Stimulated activated CD4-positive, alpha-beta T cell treated with anti-CD3 and anti-CD28 coated beads, Interleukin-4, amount 100 ng/mL, for 24 hours (primary cell): ENCODE measurements at regions not wholly inside any gene's neighbourhood (a gene's known extent, or its start where the extent isn't known, plus 50 kb on each side); places are given as distances from the start of the nearest gene placed in this dataset.
"Not testable (repeated sequence)": the region's sequence is repeated elsewhere in the genome, so short reads cannot be mapped to it uniquely, and the experiment has no call there.

Experiments
- DNase-seq: peaks from one replicate; pipeline ENCODE4 v3.0.0-alpha.2; 2020

DNA sequence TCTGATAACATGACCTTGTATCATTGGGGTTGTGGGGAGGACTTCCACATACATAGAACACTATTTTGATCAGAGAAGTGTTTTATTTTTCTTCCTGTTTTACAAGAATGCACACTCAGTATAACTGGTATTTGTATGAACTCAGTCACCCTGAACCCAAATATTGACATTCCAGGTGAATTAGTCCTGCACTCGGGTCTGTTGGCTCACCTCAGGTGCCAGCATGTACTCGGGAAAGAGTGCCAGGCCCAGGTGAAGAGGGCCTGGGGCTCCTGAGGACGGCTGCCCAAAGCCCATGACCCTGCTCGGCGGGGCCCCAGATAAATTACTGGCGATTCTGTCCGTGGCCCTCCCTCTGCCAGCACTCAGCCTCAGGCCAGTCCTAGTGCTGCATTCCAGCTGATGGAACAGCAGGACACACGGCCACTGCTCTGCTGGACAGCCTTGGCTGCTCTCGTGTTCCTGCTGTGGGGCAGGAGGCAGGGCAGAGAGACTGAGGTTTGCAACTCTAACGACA, 75.4 kb upstream of the TMPRSS2 start:
- DNase-seq = no peak

DNA sequence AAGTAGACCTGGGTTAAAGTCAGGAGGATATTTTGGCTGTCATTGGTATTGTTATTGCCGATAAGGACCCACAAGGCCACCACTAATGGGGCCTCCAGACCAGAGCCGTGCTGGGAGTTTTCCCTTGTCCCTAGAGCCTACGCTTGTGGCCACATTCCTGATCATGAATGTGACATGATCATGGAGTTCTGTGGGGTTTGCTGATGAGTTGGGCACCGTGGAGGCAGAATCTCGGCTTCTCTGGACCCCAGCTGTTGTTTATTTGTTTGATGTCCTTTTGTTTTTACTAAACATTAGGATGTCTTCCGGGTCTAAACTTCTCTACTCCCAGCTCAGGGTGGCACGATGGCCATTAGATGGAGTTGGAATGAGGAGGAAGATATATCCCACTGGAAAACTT, 74.9 kb upstream of the TMPRSS2 start:
- DNase-seq = no peak

- DNase-seq = no peak
Observed at GRCh38 chr21:41582298-41582840, 74.4 kb upstream of the TMPRSS2 start.

GRCh38 chr21:41581592-41582228, 73.8 kb upstream of the TMPRSS2 start:
- no peak for DNase-seq

DNA sequence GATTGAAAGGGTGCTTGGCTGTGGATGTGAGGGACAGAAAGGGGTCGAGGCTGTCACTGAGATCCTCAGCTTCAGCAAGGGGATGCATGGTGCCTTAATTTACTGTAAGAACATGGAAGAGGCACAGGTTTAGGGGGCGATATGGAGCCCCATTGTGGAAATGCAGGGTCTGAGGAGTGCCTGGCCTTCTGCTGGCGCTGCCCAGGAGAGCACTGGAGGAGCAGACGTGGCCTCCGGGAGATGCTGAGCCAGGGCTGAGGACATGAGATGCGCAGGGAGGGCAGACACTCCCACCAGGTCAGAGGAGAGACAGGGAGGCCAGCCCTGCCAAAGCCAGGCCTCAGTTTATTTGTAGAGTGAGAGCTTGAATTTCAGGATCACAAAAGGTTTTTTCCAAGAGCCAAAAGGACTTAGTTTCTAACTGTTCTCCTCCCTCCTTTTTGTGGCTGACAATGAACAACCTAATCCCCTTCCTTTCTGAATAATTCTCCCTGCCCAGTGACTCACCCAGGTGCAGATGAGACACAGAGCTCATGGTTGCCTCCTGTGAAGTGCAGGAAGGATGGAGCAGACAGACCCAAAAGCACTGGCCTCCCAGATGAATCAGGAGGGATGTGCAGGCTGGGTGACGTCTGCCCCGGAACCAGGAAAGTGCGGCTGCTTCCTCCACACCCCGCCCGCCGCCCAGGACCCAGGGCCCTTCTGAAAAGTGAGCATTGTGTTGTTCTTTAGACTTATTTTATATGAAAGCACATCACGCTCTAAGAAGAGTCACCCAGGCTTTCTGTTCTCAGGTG, 73.0 kb upstream of the TMPRSS2 start:
- DNase-seq = no peak

- DNase-seq = no peak
Observed at GRCh38 chr21:41579692-41580091, 71.7 kb upstream of the TMPRSS2 start.

- DNase-seq = no peak
Observed at GRCh38 chr21:41578716-41579115, 70.8 kb upstream of the TMPRSS2 start.

GRCh38 chr21:41578083-41578482, 70.1 kb upstream of the TMPRSS2 start:
- DNase-seq = no peak

DNA sequence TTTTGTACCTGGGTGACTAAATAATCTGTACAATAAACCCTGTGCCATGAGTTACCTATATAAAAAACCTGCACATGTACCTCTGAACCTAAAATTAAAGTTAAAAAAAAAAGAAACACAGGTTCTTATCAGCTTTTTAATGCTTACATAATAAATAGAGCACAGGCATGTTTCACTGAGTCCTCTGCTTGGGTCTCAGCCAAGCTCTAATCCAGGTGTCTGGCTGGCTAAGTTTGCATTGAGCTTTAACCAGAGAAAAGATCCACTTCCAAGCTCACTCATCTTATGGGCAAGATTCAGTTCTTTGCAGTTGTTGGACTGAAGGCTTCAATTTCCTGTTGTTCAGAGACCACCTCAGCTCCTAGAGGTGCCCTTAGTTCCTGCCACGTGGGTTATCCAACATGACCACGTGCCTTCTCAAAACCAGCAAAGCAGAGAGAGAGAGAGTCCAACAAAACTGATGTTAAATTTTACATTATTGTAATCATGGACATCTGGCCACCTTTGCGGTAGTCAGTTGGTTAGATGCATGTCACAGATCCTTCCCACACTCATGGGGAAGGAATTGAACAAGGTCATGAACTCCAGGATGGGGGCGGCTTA, 68.2 kb upstream of the TMPRSS2 start:
- DNase-seq = no peak

DNA sequence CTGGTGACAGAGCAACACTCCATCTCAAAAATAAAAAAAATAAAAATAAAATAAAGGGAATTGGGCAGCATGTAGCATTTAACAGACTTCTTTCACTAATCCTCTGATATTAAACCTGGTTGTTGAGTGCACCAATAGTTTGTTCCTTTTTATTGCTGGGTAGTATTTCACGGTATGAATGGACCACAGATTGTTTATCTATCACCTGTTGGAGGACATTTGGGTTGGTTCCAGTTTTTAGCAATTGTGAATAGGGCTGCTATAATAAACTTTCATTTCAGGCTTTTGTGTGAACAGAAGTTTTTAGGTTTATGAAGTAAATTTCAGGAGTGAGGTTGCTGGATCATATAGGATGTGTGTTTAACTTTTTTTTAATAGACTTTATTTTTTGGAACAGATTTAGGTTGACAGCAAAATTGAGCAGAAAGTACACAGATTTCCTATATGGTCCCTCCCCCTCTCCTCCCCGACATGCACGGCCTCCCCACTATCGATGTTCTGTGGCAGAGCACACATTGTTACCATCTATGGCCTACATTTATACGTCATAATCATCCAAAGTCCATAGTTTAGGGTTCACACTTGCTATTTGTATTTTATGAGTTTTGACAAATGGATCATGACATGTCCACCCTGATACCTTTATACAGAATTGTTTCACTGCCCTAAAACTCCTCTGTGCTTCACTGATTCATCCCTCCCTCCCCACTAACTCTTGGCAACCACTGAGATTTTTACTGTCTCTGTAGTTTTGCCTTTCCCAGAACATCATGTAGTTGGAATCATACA, 66.1 kb upstream of the TMPRSS2 start:
- DNase-seq = no peak

DNA sequence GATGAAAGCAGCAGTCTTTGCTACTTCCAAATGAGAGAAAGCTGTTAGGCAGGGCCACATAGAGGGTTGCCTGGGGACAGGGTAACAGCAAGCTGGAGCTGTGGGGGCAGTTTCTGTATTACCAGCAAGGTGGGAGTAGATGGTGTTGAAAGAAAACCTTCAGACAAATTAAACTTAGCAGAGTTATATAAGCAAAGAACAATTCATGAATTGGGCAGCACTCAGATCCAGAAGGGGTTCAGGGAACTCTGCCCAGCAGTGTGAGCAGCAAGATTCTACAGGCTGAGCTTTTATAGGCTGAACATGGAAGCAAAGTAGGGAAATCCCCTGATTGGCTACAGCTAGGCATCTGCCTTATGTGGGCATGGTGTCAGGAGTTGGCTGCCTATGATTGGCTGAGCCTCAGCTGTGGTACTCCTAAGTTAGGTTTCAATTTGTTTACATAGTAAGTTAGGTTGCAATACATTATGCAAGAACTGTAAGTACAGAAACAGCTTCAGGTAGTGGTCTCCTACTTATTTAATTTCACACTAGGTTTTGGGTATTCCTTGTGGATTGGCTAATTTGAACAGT, 64.1 kb upstream of the TMPRSS2 start:
- DNase-seq = no peak

GRCh38 chr21:41570791-41571355, 62.9 kb upstream of the TMPRSS2 start:
- no peak for DNase-seq

DNA sequence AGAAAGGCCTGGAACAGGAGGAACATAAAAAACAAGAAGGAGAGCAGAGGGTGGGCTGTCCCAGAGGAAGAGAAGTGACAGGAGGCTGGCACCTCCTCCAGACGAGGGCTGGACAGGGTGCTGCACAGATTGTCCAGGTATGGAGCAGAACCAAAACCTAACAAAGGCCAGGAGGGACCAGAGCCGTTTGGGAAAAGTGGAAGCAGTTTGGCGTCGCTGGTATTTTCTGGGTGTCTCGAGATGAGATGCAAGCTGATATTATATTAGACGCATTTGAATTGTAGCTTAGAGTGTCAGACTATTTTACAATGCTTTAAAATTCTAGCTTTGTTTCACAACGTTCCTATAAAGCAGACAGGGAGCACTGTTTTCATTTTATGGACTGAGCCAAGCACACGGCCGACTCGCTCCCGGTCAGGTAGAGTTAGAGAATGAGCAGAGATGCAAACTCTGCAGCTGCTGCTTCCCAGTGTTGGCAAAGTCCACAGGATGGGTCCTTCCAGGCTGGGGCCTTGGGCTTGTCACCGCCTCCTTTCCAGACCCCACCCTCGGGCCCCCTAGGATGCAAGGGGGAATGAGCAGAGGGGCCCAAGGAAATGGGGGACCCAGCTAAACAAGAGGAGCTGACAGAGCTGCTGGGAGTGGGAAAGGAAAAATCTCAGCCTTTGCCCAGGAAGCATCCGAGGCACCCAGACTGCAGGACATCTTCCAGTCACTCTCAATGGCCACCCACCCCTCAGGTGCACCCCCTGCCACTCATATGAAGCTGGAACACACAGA, 60.8 kb upstream of the TMPRSS2 start:
- DNase-seq = no peak

DNA sequence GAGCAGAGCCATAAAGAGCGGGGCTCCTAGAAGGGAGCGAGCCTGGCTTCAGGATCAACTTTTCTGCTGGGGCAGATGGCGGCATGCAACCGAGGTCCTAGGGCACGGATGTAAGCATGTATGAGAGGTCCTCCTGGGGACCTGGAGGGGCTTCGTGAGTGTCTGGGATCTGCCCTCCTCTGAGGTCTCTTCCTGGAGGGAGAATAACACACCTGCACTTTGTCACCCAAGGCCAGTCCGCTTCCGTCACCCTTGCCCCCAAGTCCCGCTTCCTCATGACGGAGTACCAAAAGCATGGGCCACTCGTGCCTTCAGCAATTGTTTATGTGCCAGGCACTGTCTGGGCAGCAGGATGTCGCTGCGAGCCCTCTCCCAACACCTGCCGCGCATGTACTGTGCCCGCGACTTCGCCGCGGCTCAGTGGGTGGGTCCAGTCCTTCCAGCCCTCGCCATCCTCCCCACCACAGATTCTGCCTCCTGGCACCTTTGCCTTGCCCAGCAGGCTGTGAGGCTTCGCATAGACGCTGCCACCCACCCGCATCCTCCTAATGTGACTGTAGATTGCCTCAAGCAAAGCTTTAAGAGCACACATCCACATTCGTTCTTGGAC, 60.0 kb upstream of the TMPRSS2 start:
- no peak for DNase-seq

DNA sequence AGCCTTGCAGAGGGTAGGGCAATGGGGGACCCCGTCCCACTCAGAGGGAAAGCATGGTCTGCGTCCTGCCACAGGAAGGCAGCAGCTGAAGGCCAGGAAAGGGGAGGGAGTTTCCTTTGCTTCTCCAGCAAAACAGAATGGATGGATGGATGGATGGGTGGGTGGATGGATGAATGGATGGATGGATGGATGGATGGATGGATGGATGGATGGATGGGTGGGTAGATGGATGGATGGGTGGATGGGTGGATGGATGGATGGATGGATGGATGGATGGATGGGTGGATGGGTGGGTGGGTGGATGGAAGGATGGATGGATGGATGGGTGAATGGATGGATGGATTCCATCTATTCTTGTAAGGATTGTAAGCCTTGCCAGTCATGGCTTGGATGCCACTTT, 59.3 kb upstream of the TMPRSS2 start:
- DNase-seq = not testable (repeated sequence)

DNA sequence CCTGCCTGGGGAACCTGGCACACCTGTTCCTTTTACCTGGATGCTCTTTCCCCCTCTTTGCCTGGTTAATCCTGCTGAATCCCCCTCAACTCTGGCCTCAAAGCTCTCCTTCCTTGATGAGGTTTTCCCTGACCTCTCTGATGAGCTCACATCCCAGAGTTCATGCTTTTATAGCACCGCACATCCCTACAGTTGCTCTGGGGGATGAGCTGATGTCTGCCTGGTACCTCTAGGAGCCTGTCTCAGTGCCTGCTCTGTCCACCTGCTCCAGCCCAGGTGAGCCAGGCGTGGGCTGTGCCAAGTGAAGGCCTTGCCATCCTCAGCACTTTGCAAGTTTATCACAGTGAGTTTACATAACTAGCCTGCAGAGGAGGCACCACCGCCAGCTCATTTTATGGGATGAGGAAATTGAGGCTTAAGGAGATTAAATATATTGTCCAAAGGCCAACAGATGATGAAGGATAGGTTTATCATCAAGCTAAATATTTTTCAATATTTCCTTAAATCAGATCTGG, 58.6 kb upstream of the TMPRSS2 start:
- DNase-seq = no peak

- DNase-seq = no peak
Observed at GRCh38 chr21:41565550-41565949, 57.6 kb upstream of the TMPRSS2 start.

- no peak for DNase-seq
Observed at GRCh38 chr21:41564871-41565274, 56.9 kb upstream of the TMPRSS2 start.

GRCh38 chr21:41562101-41563000, 54.4 kb upstream of the TMPRSS2 start:
- no peak for DNase-seq

- no peak for DNase-seq
Observed at GRCh38 chr21:41561701-41562100, 53.7 kb upstream of the TMPRSS2 start.
